ENCODE measurements at regions not wholly inside any gene's neighbourhood (a gene's known extent, or its start where the extent isn't known, plus 50 kb on each side); places are given as distances from the start of the nearest gene placed in this dataset.

DNA sequence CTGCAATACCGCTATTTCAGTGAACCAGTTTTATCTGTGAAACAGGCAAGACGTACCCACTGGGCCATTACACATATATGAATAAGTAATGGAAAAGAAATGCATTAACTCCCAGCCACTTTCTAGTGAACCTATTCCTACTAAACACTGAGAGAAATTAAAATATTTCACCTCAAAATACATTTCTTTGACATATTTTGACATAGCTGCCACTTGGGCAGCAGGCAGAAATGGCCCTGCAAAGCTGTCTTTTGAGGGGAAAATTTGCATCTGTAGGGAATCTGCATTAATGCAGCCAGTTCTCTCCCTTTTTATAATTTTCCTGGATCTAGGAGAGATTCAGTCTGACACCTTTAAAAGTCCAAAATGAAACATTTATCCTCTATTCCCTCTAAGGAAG is 714.8 kb upstream of the POM121L12 start:
- peaks cover 4% of the 10 kb centered on the region; the same call in 1 of the 2 replicates for H3K9me3 ChIP-seq
- H3K4me1 ChIP-seq, result no peaks in the 10 kb centered on the region
- no peaks in the 10 kb centered on the region for H4K20me1 ChIP-seq
- H3K36me3 ChIP-seq, result no peaks in the 10 kb centered on the region
- H3K4me2 ChIP-seq, result no peak overlapping the region
- H3K4me3 ChIP-seq, result no peak overlapping the region
- no peak overlapping the region for H3K9ac ChIP-seq
- no peak overlapping the region for H3K27ac ChIP-seq
- no peaks in the 10 kb centered on the region for H3K27me3 ChIP-seq
- no peak for TF ChIP-seq Cebpa-rat (IDR thresholded peaks at IDR 0.05)

GRCh38 chr7:52317921-52318320 is 717.5 kb upstream of the POM121L12 start:
- Histone ChIP-seq H3K9me3 (peaks cover 4% of the 10 kb centered on the region; the same call in 1 of the 2 replicates), H3K4me2 (no peak overlapping the region), H3K27ac (no peak overlapping the region), H3K9ac (no peak overlapping the region), H4K20me1 (no peaks in the 10 kb centered on the region), H3K36me3 (no peaks in the 10 kb centered on the region), H3K4me3 (no peak overlapping the region), H3K4me1 (no peaks in the 10 kb centered on the region), H3K27me3 (no peaks in the 10 kb centered on the region)
- TF ChIP-seq Cebpa-rat (IDR thresholded peaks at IDR 0.05), result no peak

- H3K9me3 ChIP-seq, result no peaks in the 10 kb centered on the region
- H3K4me1 ChIP-seq, result no peaks in the 10 kb centered on the region
- H3K27ac ChIP-seq, result no peak overlapping the region
- no peak overlapping the region for H3K4me3 ChIP-seq
- TF ChIP-seq Cebpa-rat (IDR thresholded peaks at IDR 0.05), result no peak
- H3K36me3 ChIP-seq, result no peaks in the 10 kb centered on the region
- no peak overlapping the region for H3K4me2 ChIP-seq
- no peaks in the 10 kb centered on the region for H3K27me3 ChIP-seq
- no peaks in the 10 kb centered on the region for H4K20me1 ChIP-seq
- H3K9ac ChIP-seq, result no peak overlapping the region
These were observed 723.5 kb upstream of the POM121L12 start for GRCh38 chr7:52311886-52312285.

DNA sequence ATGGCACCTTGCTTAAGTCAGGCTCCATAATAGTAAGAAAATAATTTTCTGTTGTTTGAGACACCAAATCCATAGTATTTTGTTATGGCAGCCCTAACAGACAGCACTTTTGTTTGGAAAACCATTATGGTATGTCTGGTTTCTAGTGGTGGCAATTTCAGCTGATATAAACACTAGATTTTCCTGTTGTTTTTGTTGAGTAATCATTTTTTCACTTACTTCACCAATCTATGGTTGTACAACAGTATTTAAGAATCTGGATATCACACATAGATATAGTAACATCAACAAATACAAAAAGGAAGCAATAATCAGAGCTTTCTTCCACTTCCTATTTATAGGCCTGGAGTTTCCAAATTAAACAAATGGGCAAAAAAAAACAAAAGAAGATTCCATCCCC is 725.8 kb upstream of the POM121L12 start:
- Histone ChIP-seq H3K9ac (no peak overlapping the region), H3K9me3 (no peaks in the 10 kb centered on the region), H4K20me1 (no peaks in the 10 kb centered on the region), H3K4me2 (no peak overlapping the region), H3K4me3 (no peak overlapping the region), H3K36me3 (no peaks in the 10 kb centered on the region), H3K4me1 (no peaks in the 10 kb centered on the region), H3K27ac (no peak overlapping the region), H3K27me3 (no peaks in the 10 kb centered on the region)
- TF ChIP-seq Cebpa-rat (IDR thresholded peaks at IDR 0.05), result no peak

DNA sequence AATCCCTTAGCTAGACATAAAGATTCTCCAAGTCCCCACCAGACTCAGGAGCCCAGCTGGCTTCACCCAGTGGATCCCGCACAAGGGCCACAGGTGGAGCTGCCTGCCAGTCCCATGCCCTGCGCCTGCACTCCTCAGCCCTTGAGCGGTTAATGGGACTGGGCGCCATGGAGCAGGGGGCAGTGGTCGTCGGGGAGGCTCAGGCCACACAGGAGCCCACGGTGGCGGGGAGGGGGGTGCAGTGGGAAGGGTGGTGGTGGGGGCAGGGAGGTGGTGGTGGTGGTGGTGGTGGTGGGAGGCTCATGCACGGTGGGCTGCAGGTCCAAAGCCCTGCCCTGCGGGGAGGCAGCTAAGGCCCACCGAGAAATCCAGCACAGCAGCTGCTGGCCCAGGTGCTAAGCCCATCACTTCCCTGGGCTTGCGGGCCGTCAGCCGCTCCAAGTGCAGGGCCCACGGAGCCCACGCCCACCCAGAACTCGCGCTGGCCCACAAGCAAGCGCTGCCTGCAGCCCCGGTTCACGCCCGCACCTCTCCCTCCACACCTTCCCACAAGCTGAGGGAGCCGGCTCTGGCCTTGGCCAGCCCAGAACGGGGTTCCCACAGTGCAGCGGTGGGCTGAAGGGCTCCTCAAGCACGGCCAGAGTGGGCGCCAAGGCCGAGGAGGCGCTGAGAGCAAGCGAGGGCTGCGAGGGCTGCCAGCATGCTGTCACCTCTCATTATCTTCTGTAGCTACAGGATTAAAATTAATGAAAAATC is 732.5 kb upstream of the POM121L12 start:
- no peak overlapping the region for H3K9ac ChIP-seq
- H3K27ac ChIP-seq, result no peak overlapping the region
- no peak overlapping the region for H3K4me3 ChIP-seq
- H4K20me1 ChIP-seq, result no peaks in the 10 kb centered on the region
- no peaks in the 10 kb centered on the region for H3K9me3 ChIP-seq
- H3K4me2 ChIP-seq, result no peak overlapping the region
- H3K36me3 ChIP-seq, result no peaks in the 10 kb centered on the region
- no peaks in the 10 kb centered on the region for H3K27me3 ChIP-seq
- TF ChIP-seq Cebpa-rat (IDR thresholded peaks at IDR 0.05), result no peak
- no peaks in the 10 kb centered on the region for H3K4me1 ChIP-seq

- Histone ChIP-seq H3K27me3 (no peaks in the 10 kb centered on the region), H3K27ac (no peak overlapping the region), H3K4me1 (no peaks in the 10 kb centered on the region), H3K9ac (no peak overlapping the region), H3K4me2 (no peak overlapping the region), H4K20me1 (no peaks in the 10 kb centered on the region), H3K36me3 (no peaks in the 10 kb centered on the region), H3K4me3 (no peak overlapping the region), H3K9me3 (peaks cover 9% of the 10 kb centered on the region)
- TF ChIP-seq Cebpa-rat (IDR thresholded peaks at IDR 0.05), result no peak
These were observed 738.3 kb upstream of the POM121L12 start for GRCh38 chr7:52297128-52297527.

DNA sequence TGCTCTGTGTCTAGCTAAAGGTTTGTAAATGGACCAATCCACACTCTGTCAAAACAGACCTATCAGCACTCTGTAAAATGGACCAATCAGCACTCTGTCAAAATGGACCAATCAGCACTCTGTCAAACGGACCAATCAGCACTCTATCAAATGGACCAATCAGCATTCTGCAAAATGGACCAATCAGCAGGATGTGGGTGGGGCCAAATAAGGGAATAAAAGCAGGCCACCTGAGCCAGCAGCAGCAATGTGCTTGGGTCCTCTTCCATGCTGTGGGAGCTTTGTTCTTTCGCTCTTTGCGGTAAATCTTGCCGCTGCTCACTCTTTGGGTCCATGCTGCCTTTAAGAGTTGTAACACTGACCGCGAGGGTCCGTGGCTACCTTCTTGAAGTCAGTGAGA is 740.5 kb upstream of the POM121L12 start:
- Histone ChIP-seq H3K27ac (no peak overlapping the region), H3K36me3 (no peaks in the 10 kb centered on the region), H3K4me1 (no peaks in the 10 kb centered on the region), H3K27me3 (no peaks in the 10 kb centered on the region), H3K9ac (no peak overlapping the region), H4K20me1 (no peaks in the 10 kb centered on the region), H3K9me3 (peaks cover 9% of the 10 kb centered on the region), H3K4me2 (no peak overlapping the region), H3K4me3 (no peak overlapping the region)
- TF ChIP-seq Cebpa-rat (IDR thresholded peaks at IDR 0.05), result no peak

DNA sequence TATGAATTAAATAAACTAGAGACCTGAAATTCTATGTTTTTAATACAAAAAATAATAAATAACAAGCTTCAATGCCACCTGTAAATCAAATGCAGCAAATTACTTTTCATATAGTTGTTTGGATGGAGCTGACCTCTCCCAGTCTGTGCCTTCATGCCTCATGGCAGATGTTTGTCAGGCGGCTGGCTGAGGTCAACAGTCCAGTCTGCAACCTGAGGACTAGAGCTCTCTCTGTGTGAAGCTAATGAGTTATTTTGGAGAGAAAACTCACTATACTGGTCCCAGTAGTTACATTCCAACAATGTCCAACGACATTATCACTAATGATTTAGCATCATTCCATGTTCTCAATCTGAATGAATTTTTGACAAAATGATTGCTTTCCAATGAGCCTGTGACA is 746.2 kb upstream of the POM121L12 start:
- no peak for TF ChIP-seq Cebpa-rat (IDR thresholded peaks at IDR 0.05)
- Histone ChIP-seq H3K9me3 (no peaks in the 10 kb centered on the region), H3K4me2 (no peak overlapping the region), H3K36me3 (no peaks in the 10 kb centered on the region), H3K27ac (no peak overlapping the region), H3K9ac (no peak overlapping the region), H3K27me3 (no peaks in the 10 kb centered on the region), H3K4me3 (no peak overlapping the region), H4K20me1 (no peaks in the 10 kb centered on the region), H3K4me1 (no peaks in the 10 kb centered on the region)

- Histone ChIP-seq H3K27me3 (no peaks in the 10 kb centered on the region), H3K9ac (no peak overlapping the region), H4K20me1 (no peaks in the 10 kb centered on the region), H3K4me1 (no peaks in the 10 kb centered on the region), H3K4me2 (no peak overlapping the region), H3K36me3 (no peaks in the 10 kb centered on the region), H3K27ac (no peak overlapping the region), H3K9me3 (no peaks in the 10 kb centered on the region), H3K4me3 (no peak overlapping the region)
- no peak for TF ChIP-seq Cebpa-rat (IDR thresholded peaks at IDR 0.05)
These were observed 747.7 kb upstream of the POM121L12 start for GRCh38 chr7:52287698-52288097.

DNA sequence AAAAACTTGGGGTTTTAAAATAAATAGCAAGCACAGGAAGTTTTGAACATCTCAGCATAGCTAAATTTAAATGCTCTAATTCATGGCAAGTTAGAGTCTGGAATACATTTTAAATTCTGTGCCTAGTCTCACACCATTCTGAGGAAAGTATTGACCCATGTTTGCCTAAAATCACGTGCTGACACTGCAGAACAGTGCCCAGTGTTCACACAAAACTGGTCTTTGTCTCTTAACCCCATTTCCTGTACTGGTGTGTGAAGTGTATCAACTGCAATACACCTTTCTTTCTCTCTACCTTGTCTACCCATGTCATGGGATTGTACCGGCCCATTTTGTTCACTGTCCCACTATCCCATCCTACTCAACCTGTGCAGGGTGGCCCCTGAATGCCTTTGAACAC is 749.7 kb upstream of the POM121L12 start:
- H4K20me1 ChIP-seq, result no peaks in the 10 kb centered on the region
- no peaks in the 10 kb centered on the region for H3K9me3 ChIP-seq
- no peak overlapping the region for H3K4me2 ChIP-seq
- TF ChIP-seq Cebpa-rat (IDR thresholded peaks at IDR 0.05), result no peak
- no peak overlapping the region for H3K4me3 ChIP-seq
- H3K36me3 ChIP-seq, result no peaks in the 10 kb centered on the region
- no peak overlapping the region for H3K9ac ChIP-seq
- H3K27ac ChIP-seq, result no peak overlapping the region
- H3K4me1 ChIP-seq, result no peaks in the 10 kb centered on the region
- no peaks in the 10 kb centered on the region for H3K27me3 ChIP-seq

- Histone ChIP-seq H3K27me3 (no peaks in the 10 kb centered on the region), H3K9ac (no peak overlapping the region), H3K4me1 (no peaks in the 10 kb centered on the region), H3K27ac (no peak overlapping the region), H3K4me3 (no peak overlapping the region), H3K9me3 (no peaks in the 10 kb centered on the region), H3K4me2 (no peak overlapping the region), H4K20me1 (no peaks in the 10 kb centered on the region), H3K36me3 (no peaks in the 10 kb centered on the region)
- TF ChIP-seq Cebpa-rat (IDR thresholded peaks at IDR 0.05), result no peak
These were observed 752.1 kb upstream of the POM121L12 start for GRCh38 chr7:52283335-52283734.
